OCI-LY7 (cell line): ENCODE measurements at regions not wholly inside any gene's neighbourhood (a gene's known extent, or its start where the extent isn't known, plus 50 kb on each side); places are given as distances from the start of the nearest gene placed in this dataset.
"Not testable (repeated sequence)": the region's sequence is repeated elsewhere in the genome, so short reads cannot be mapped to it uniquely, and the experiment has no call there.

Experiments used
- BruUV-seq: library from RNA; stranded (reverse); fragments of 400-500 nt; replicated peaks from 2 replicates; lab custom pipeline; 2021; lab: Mats Ljungman, UMichigan
- CTCF ChIA-PET: fragments of 300-600 bp; sonication (Branson Sonifier 250); formaldehyde crosslinking; loops from one replicate; lab custom pipeline; 2022; ENCODE audit warnings: antibody characterized with exemption; ENCODE audit not compliant: unreplicated experiment; lab: Charles Lee
- POLR2A ChIA-PET: fragments of 300-600 bp; sonication (Branson Sonifier 250); formaldehyde crosslinking; loops from one replicate; lab custom pipeline; 2022; ENCODE audit warnings: antibody characterized with exemption; lab: Charles Lee
- DNase-seq: peaks from one replicate; pipeline ENCODE4 v3.0.0-alpha.2; 2015; ENCODE audit warnings: low spot score
- H2AFZ ChIP-seq: fragments of 200-600 bp; sonication (generic), shearing (Covaris generic); 2 replicates; pipeline ENCODE4 v1.6.1; 2014; ENCODE audit warnings: mild to moderate bottlenecking, antibody characterized with exemption, low read length, moderate library complexity
- H3K27ac ChIP-seq: fragments of 200-600 bp; sonication (generic); 2 replicates; pipeline ENCODE4 v1.5.1; 2014; ENCODE audit warnings: mixed run types, low read depth, mild to moderate bottlenecking, moderate library complexity, low read length, inconsistent platforms; ENCODE audit not compliant: poor library complexity, severe bottlenecking
- H3K36me3 ChIP-seq: fragments of 200-600 bp; sonication (generic); 2 replicates; pipeline ENCODE4 v1.6.1; 2014; ENCODE audit warnings: mild to moderate bottlenecking, antibody characterized with exemption, low read length, moderate library complexity, mixed read lengths; ENCODE audit not compliant: insufficient read depth
- H3K4me1 ChIP-seq: fragments of 200-600 bp; sonication (generic); 2 replicates; pipeline ENCODE4 v1.5.1; 2014; ENCODE audit warnings: mild to moderate bottlenecking, low read length; ENCODE audit not compliant: insufficient read depth, poor library complexity, severe bottlenecking
- H3K4me2 ChIP-seq: fragments of 200-600 bp; sonication (generic); 2 replicates; pipeline ENCODE4 v1.6.1; 2014; ENCODE audit warnings: mild to moderate bottlenecking, low read length
- H3K4me3 ChIP-seq: fragments of 200-600 bp; sonication (generic); 2 replicates; pipeline ENCODE4 v1.5.1; 2014; ENCODE audit warnings: mild to moderate bottlenecking, low read depth, low read length; ENCODE audit not compliant: poor library complexity, severe bottlenecking
- H3K79me2 ChIP-seq: fragments of 200-600 bp; sonication (generic); 2 replicates; pipeline ENCODE4 v1.6.1; 2016; ENCODE audit warnings: low read depth, mild to moderate bottlenecking, low read length, moderate library complexity, mixed read lengths; ENCODE audit not compliant: insufficient read depth
- H3K9me2 ChIP-seq: fragments of 200-600 bp; sonication (generic); 2 replicates; pipeline ENCODE4 v1.6.1; 2016; ENCODE audit warnings: mild to moderate bottlenecking, low read length, mixed read lengths; ENCODE audit not compliant: insufficient read depth
- H3K9me3 ChIP-seq: fragments of 200-600 bp; sonication (generic); 2 replicates; pipeline ENCODE4 v1.6.1; 2014; ENCODE audit warnings: mild to moderate bottlenecking, mixed run types, low read length, mixed read lengths
- H4K20me1 ChIP-seq: fragments of 200-600 bp; sonication (generic); 2 replicates; pipeline ENCODE4 v1.6.1; 2014; ENCODE audit warnings: mild to moderate bottlenecking, antibody characterized with exemption, low read length, moderate library complexity, mixed read lengths; ENCODE audit not compliant: insufficient read depth
- EZH2phosphoT487 ChIP-seq: fragments of 200-600 bp; sonication (generic); IDR thresholded peaks from 2 replicates; pipeline ENCODE4 v1.6.1; 2018; ENCODE audit warnings: low read depth, borderline replicate concordance, mild to moderate bottlenecking, mixed run types, antibody characterized with exemption, low read length, moderate library complexity, mixed read lengths
- intact Hi-C: fragments of 100-400 bp; cut with micrococcal nuclease; formaldehyde crosslinking; loops from one replicate; pipeline ENCODE4 v1.10.0; 2022; ENCODE audit not compliant: unreplicated experiment
- TF ChIP-seq, protein P1 (sequence below): fragments of 200-600 bp; sonication (generic); conservative IDR thresholded peaks from 2 replicates; pipeline ENCODE4 v1.5.1; 2014; ENCODE audit warnings: mild to moderate bottlenecking, antibody characterized with exemption, low read length, moderate library complexity, mixed read lengths

DNA sequence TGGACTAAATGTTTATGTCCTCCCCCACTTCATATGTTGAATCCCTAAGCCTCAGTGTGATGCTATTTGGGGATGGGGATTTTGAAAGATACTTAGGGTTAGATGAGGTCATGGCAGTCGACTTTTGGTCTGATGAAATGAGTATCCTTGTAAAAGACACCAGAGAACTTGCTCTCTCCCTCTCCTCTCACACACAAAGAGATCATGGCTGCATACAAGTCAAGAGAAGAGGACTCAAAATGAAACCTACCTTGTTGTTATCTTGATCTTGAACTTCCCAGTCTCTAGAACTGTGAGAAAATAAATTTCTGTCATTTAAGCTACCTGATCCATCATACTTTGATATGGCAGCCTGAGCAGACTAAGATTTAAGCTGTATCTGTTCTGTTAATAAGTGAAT is 144.0 kb upstream of the HAPLN1 start:
- DNase-seq, result no peak
- no peak overlapping the region for H2AFZ ChIP-seq
- no peak overlapping the region for H3K27ac ChIP-seq
- no peaks in the 10 kb centered on the region for H3K9me3 ChIP-seq
- no peak overlapping the region for H3K4me3 ChIP-seq
- TF ChIP-seq, protein P1, sequence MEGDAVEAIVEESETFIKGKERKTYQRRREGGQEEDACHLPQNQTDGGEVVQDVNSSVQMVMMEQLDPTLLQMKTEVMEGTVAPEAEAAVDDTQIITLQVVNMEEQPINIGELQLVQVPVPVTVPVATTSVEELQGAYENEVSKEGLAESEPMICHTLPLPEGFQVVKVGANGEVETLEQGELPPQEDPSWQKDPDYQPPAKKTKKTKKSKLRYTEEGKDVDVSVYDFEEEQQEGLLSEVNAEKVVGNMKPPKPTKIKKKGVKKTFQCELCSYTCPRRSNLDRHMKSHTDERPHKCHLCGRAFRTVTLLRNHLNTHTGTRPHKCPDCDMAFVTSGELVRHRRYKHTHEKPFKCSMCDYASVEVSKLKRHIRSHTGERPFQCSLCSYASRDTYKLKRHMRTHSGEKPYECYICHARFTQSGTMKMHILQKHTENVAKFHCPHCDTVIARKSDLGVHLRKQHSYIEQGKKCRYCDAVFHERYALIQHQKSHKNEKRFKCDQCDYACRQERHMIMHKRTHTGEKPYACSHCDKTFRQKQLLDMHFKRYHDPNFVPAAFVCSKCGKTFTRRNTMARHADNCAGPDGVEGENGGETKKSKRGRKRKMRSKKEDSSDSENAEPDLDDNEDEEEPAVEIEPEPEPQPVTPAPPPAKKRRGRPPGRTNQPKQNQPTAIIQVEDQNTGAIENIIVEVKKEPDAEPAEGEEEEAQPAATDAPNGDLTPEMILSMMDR, result no peak
- no peak for TF ChIP-seq EZH2phosphoT487
- H3K36me3 ChIP-seq, result no peaks in the 10 kb centered on the region
- H4K20me1 ChIP-seq, result no peaks in the 10 kb centered on the region
- no peaks in the 10 kb centered on the region for H3K9me2 ChIP-seq
- H3K79me2 ChIP-seq, result no peaks in the 10 kb centered on the region
- no peaks in the 10 kb centered on the region for H3K4me1 ChIP-seq
- CTCF ChIA-PET, result no interaction called here
- BruUV-seq, result no TSS peak
- intact Hi-C loops, result no loop called here
- H3K4me2 ChIP-seq, result no peak overlapping the region
- POLR2A ChIA-PET, result no interaction called here

DNA sequence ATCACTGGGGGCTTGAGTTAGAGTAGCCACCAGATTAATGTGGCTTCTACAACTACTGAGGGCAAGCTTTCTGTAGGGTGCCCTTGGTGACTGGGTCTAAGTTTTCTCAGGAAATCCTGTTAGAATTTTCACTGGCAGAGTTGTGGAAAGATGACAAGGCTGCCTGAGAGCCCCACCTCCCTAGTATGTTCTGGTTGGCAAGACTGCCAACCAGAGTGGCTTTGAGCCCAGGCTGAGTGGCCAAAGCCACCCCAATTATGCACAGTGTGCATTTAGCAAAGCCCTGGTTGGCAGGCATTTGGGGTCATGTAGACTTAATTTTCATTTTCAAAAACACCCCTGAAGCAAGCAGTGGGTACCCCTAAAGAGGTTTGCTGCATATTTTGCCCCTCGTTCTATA is 136.7 kb upstream of the HAPLN1 start:
- Histone ChIP-seq H3K36me3 (no peaks in the 10 kb centered on the region), H3K4me1 (no peaks in the 10 kb centered on the region), H4K20me1 (no peaks in the 10 kb centered on the region), H3K9me3 (no peaks in the 10 kb centered on the region), H3K4me3 (no peak overlapping the region), H3K4me2 (no peak overlapping the region), H3K79me2 (no peaks in the 10 kb centered on the region), H3K27ac (no peak overlapping the region), H3K9me2 (no peaks in the 10 kb centered on the region; the same call in 1 of the 2 replicates), H2AFZ (no peak overlapping the region)
- CTCF ChIA-PET, result no interaction called here
- no peak for DNase-seq
- intact Hi-C loops, result no loop called here
- no TSS peak for BruUV-seq
- TF ChIP-seq, protein P1, result no peak
- TF ChIP-seq EZH2phosphoT487, result no peak
- POLR2A ChIA-PET, result no interaction called here

DNA sequence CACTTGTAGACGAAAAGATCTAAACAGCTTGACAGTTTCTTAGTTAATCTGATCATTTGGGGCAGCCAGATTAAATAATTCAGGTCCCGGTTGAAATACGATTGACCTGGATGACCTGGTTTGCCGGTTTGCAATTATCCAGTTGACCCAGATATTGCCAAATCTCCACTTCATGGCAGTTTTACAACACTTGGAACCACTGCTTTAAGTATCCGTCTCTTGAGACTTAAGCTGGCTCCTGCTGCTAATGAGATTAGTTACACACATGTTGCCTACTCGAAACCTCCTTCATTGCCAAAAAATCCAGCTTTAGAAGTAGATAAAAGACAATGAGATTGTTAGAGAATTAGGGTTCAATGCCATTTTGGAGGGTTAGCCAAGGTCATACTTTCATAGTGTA is 136.2 kb upstream of the HAPLN1 start:
- H4K20me1 ChIP-seq, result no peaks in the 10 kb centered on the region
- no TSS peak for BruUV-seq
- H3K4me3 ChIP-seq, result no peak overlapping the region
- H3K4me2 ChIP-seq, result no peak overlapping the region
- intact Hi-C loops, result no loop called here
- no peak for TF ChIP-seq EZH2phosphoT487
- TF ChIP-seq, protein P1, result no peak
- no peak overlapping the region for H2AFZ ChIP-seq
- H3K9me2 ChIP-seq, result no peaks in the 10 kb centered on the region; the same call in 1 of the 2 replicates
- no peaks in the 10 kb centered on the region for H3K79me2 ChIP-seq
- H3K4me1 ChIP-seq, result no peaks in the 10 kb centered on the region
- no peak for DNase-seq
- CTCF ChIA-PET, result no interaction called here
- H3K27ac ChIP-seq, result no peak overlapping the region
- no peaks in the 10 kb centered on the region for H3K36me3 ChIP-seq
- no peaks in the 10 kb centered on the region for H3K9me3 ChIP-seq
- POLR2A ChIA-PET, result no interaction called here

DNA sequence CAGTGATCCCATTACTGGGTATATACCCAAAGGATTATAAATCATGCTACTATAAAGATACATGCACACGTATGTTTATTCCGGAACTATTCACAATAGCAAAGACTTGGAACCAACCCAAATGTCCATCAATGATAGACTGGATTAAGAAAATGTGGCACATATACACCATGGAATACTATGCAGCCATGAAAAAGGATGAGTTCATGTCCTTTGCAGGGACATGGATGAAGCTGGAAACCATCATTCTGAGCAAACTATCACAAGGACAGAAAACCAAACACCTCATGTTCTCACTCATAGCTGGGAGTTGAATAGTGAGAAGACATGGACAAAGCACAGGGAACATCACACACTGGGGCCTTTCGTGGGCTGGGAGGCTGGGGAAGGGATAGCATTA is 129.8 kb upstream of the HAPLN1 start:
- POLR2A ChIA-PET, H2AFZ ChIP-seq, DNase-seq, H3K36me3 ChIP-seq, H3K79me2 ChIP-seq, H3K27ac ChIP-seq, CTCF ChIA-PET, intact Hi-C loops, H3K4me2 ChIP-seq, BruUV-seq, H3K9me3 ChIP-seq, H3K4me1 ChIP-seq, H4K20me1 ChIP-seq, H3K9me2 ChIP-seq, H3K4me3 ChIP-seq: not testable (repeated sequence)
